Tongue (tissue), 1 donor: ENCODE measurements at regions not wholly inside any gene's neighbourhood (a gene's known extent, or its start where the extent isn't known, plus 50 kb on each side); places are given as distances from the start of the nearest gene placed in this dataset.
"Not testable (repeated sequence)": the region's sequence is repeated elsewhere in the genome, so short reads cannot be mapped to it uniquely, and the experiment has no call there.

ENCODE experiments used
- DNase-seq: peaks from one replicate; pipeline ENCODE4 v3.0.0-alpha.2; 2015

DNA sequence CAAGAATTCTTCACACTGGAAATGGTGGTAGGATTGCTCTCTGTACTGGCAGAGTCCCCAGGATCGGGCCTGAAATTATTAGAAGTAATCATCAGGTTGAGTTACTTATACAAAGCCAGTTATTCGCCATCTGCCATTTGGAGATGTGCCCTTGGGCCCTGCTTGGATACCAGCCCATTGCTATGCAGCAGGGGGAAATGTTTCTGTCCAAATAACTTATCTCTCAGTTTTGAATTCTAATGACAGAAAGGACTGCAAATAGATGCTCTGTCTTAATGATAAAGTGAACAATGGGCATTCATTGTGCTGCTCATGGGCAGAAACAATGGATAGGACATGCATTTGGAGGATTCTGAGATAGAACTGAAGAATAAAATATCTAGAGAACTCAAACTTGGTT is 139.1 kb upstream of the PELI2 start:
- DNase-seq: no peak

DNA sequence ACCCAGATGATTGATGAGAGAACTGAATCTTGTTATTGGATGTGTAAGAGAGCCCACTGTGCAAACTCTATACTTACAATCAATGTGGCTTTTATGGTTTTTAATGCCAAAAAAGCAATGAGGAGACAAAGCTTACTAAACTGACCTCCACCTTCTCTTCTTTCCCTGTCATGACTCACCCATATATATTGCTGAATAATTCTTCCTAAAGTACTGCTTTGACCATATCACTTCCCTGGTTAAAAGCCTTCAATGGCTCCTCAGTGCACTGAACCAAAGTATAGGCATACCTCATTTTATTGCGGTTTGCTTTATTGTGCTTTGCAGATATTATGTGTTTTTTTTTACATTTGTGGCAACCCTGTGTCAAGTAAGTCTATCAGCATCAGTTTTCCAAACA is 138.4 kb upstream of the PELI2 start:
- no peak for DNase-seq

DNA sequence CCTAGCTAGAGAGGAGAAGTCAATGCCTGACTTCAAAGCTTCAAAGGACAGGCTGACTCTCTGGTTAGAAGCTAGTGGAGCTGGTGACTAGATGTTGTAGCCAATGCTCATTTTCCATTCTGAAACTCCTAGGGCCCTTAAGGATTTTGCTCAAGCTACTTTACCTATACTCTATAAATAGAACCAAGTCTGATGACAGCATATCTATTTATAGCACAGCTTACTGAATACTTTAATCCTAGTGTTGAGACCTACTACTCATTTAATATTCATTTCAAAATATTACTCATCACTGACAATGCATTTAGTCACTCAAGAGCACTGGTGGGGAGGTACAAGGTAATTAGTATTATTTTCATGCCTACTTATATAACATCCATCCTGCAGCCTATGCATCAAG is 137.2 kb upstream of the PELI2 start:
- no peak for DNase-seq

DNA sequence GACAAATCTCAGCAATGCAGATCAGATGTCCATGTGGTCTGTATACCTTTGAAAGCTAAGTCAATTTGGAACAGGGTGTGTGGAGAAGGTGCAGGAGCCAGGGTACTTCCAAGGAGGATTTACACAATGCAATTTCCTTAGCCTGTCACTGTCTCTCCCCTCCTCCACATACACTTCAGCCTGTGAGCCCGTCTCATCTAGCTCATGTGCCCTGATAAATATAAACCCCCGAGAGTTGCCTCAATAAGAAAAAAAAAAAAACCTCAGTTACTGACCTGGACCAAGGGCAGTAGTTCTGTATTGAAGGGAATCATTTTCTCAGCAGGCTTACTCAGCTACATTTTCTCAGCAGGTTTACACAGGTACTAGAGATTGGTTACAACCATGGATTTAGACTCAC is 132.1 kb upstream of the PELI2 start:
- no peak for DNase-seq

DNA sequence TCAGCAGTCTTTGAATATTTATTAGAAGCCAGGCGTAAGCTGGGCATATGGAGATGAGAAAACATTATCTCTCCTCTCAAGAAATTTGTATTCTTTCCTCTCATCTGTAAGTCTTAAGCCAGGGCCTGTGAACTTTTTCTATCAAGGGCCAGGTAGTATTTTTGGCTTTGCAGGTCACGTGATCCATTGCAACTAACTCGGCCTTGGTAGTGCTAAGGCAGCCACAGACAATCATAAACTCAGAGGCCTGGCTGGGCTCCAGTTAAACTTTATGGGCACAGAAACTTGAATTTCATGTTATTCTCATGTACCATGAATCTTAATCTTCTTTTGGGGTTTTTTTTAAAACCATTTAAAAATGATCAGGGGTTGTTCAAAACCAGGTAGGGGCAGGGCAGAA is 117.4 kb upstream of the PELI2 start:
- DNase-seq: no peak

DNA sequence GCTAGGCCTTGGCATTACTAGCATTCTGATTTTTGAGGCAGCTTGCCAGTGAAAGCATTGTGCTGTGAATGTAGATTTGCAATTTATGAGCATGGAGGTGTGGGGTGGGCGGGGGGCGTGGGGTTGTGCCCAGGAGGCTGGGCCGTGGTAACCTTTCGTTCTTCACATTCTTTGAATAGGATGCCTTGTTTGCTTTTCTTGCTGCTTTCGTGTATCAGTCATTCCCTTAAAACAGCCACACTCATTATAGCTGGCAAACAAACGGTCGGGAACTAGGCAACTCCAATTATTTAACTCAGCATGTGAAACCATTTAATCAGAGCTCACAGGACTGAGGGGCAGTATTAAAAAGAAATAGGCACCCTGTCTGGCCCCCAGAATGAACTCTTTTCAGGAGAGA is 115.9 kb upstream of the PELI2 start:
- no peak for DNase-seq

DNA sequence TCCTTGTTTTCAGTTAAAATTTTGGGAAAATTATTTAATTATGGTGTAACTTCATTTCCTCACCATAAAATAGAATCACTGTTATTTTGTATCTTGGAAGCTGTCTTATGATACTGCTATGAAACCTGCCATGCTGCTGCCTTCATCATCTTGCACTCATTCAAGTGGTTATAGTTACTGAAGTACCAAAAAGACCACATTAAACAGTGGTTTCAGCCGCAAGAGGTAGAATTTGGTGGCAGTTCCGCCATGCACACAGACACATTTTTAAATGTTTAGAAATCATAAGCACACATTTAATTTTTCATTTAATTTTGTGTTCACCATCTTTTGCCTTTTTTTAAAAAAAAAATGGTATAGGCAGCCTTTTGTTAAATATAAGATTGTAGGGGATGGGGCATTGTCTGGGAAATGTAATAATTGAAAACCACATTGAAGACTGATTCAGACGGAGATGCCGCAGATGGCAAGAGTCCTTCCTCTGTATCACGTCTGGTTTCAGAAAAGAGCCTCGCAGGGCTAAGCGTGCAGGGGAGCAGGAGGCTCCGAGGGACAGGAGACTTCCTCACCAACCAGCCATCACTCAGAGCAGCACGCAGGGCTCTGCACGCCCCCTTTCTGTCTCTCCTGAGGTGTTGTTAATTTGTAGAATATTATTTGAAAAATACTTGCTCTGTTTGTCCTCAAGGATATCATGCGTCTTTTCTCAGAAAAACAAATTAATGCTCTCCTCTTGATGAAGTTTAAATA is 115.2 kb upstream of the PELI2 start:
- no peak for DNase-seq

DNA sequence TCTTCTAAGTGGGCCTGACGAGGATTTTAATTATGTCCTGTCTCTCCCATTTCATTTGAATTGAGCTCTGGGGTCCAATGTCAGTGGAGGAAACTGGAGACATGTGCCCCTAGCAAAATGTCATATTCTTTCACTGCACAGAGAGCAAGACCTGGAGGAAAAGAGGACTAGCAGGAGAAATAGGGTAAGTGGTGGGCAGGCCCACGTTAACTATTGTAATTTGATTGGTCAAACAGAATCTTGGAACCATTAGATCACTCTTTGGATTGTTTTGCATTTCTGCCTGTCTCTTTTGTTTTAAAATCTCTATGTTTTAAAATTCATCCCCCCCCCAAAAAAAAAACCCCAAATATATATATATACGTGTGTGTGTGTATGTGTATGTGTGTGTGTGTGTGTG is 113.9 kb upstream of the PELI2 start:
- peak; percentile 22 for DNase-seq

DNA sequence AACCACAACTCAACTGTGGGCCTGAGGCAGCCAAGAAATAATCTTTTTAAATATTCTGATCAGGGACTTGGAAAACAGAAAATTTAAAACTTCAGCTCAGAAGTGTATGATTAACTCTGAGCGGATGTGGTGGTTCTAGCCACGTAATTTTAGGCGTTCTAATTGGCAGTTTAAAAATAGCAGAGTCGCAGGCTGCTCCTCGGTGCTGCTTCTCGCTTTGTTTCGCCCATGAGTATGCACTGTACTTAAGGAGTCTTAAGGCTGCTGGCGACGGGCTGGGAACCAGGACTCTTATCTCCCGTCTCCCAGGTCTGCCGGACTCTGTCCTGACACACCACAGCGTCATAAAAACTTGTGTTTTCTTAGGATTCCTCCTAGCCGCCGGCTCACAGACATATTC is 113.4 kb upstream of the PELI2 start:
- DNase-seq: peak; percentile 62

DNA sequence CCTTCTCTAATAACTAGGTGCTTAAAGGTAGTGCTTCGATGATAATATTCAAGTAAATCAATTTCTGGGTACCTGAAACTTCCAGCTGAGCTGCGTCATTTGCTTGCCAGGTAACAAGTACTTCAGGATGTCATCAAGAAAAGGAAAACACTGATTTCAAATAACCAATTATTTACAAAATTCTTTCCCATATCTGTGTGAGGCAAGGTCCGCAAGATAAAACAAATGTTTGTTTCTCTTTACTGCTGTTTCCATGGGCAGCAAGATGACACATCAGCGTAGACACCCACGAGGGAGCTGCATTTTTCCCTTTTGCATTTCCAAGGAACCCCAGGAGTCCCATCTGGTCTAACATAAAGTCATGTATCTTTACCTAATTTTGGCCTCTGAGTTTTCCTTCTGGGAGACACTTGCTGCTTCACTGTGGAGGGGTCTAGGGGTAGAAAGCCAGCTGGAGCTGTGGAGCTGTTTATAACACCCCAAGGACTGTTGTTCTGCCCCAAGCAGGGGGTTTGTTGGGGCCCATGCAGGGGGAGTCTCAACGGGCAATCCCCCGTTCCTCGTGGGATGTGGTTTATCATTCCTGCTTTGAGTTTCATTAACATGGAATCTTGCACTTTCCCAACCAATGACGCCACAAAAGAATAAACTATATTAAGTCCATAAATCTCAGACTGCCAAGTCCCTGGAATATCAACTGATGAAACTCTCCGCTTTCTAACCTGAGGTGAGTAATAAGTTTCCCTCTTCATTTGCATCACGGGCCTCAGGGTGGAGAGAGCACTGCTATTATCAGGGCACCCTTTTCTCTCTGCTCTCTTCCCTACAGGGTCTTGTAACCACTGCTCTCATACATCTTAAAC is 112.8 kb upstream of the PELI2 start:
- peak; percentile 39 for DNase-seq

DNA sequence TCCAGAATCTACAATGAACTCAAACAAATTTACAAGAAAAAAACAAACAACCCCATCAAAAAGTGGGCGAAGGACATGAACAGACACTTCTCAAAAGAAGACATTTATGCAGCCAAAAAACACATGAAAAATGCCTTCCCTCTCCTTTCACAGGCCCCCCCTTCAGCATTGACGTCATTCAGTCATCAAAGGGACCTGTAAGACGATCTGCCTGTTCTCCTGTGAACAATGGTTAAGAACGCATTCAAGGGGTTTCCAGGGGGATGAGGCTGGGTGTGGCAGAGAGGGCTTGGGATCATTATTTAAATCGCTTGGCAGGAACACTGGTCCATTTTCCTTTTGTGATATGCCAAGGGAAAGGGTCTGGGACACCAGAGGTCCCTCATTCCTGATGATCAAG is 110.7 kb upstream of the PELI2 start:
- DNase-seq: not testable (repeated sequence)

DNA sequence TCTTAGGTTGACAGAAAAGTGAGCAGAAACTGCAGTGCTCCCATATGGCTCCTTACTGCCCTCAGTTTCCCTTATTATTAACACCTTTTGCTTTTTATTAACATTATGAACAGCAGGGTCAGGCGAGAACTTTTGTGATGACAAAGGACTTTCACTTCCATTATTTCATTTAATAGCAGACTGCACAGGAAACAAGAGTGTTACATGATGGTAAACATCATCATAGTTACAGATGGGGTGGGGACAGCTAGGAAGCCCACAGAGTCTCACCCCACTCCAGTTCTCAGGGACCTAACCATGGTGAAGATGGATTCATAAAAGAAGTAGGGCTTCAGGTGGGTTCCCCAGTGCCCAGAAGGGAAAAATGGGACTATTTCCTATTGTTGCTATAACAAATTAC is 110.1 kb upstream of the PELI2 start:
- DNase-seq: no peak

DNA sequence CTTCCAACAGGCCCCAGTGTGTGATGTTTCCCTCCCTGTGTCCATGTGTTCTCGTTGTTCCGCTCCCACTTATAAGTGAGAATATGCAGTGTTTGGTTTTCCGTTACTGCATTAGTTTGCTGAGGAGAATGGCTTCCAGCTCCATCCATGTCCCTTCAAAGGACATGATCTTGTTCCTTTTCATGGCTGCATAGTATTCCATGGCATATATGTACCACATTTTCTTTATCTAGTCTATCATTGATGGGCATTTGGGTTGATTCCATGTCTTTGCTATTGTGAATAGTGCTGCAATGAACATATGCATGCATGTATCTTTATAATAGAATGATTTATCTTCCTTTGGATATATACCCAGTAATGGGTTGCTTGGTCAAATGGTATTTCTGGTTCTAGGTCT is 109.5 kb upstream of the PELI2 start:
- not testable (repeated sequence) for DNase-seq

DNA sequence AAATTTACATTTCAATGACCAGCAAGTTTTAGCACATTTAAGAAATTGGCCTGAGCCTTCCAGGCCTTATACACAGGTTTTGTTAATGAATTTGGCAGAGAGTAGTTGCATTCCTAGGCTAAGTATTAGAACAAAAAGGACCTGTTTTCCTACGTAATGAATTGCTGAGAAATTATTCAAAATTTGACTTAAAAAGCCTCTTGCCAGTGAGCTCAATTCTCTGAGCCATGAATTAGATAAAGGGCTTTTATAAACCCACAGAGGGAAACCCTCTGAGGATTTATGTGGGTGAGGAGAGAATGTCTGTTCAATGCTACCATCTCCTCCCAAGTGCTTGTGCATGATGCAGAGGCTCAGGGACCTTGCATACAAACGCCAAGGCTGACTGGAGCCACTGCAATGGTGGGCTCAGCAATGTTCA is 94.5 kb upstream of the PELI2 start:
- no peak for DNase-seq

DNA sequence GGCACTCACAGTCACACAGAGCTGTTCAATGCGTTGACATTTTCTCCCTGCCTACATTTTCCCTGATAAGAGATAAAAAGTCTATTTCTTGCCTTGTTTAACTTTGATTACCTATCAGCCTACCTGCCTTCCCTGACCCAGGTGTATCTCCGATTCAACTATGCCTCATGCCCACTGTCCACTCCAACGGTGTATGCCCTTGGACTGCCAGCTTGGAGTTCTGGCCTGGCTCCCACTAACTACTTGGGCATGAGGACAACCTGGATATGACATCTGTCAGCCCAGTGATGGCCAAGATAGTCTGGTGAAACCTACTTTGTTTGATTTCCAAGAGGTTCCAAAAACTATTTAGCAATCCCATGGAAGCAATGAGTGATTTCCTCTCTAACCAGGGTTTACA is 93.0 kb upstream of the PELI2 start:
- DNase-seq: no peak

DNA sequence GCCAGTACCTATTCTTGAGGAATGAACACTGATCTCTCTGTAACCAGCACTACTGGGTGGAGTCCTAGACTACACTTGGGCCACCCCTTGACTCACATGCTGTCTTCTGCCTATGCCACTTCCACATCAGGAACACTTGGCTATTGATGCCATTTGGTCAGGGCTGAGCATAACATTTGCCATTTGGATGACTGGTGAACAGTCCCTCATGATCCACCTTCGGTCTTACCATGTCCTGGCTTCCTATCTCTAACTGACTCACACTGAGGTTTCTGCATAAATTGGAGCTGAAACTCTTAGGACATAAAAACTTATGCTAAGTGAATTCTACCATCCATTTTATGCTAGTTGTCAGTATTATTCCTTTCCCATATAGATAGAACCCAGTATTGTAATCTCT is 91.7 kb upstream of the PELI2 start:
- DNase-seq: no peak

DNA sequence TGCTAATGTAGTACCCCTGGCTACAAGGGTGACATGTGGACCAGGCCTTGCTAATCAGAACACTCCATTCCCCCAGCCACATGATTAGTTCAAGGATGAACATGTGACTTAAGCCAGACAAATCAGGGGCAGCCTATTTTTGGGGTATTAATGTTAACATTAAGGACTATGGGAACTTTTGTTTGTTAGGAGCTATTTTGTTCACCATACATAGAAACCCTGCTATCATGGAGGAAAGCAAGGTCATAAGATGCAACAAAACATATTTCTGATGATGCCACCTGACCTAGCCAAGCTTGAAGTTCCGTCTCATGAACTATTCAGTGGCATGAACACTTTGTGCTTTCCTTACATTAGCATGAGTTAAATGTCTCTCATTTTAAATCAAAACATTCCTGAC is 90.8 kb upstream of the PELI2 start:
- no peak for DNase-seq

DNA sequence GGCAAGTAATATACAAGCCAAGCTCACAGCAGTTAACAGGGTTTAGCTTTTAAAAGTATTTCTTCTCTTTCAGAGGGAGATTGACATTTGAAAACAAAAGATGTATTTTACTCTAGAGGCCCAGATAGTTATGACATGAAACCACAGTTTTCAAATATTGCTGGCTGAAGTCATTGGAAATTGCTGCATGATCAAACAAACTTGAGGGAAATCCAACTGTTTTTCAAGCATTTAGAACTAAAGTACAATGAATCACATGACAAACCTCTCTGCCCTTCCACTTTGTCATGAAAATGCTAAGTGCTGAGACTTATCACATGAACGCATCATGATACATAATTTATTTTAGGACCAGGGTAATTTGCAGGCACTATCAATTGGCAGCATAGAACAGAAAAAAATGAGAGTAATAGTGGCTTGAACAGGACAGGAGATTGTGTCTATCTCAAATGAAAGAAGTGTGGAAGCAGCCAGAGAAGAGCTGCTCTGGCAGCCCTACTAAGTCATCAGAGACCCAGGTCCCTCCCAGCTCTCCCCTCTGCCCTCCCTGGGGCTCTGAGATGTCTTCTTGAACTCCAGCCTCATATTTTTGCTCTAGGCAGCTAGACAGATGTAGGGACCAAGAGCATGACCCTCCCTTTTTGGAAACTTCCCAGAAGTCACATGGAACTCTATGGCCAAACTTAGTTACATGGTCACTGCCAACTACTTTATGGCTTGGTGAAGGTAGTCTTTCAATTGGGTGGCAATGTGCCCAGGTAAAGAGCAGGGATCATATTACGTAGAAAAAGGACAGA is 90.1 kb upstream of the PELI2 start:
- no peak for DNase-seq

DNA sequence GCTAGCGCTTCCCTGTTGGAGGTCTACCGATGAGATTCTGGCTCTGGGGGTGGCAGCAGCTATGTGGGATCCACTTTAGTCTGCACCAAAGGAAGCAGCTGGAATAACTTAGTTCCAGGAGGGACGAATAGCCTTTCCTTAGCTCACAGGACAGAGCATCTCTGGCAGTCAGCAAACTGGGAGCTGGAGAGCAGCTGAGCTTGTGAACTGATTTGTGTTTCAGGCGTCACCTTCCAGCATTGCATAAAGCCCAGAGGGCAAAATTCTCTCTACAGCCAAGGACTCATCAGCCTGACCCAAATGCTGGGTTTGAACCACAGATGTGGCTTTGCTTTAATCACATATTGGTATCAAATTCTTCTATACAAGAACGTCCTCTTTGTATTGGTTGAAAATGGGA is 81.9 kb upstream of the PELI2 start:
- no peak for DNase-seq

DNA sequence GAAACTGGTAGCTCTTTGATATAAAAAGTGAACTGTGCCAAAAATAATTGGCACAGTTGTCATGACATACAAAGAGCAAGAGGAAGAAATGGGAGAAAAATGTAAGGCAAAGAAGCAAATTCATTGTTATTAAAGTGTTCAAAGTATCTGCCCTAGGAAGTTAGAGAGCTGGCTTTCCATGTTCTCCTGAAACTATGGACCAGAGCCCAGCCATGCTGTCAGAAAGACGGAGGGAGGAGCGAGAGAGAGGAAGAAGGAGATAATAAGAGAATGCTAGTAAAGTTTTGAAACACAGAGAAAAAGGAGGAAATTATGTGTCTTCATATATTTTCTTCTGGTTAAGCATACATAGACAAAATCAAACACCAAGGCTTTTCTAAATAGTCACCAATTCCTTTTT is 78.1 kb upstream of the PELI2 start:
- DNase-seq: no peak

DNA sequence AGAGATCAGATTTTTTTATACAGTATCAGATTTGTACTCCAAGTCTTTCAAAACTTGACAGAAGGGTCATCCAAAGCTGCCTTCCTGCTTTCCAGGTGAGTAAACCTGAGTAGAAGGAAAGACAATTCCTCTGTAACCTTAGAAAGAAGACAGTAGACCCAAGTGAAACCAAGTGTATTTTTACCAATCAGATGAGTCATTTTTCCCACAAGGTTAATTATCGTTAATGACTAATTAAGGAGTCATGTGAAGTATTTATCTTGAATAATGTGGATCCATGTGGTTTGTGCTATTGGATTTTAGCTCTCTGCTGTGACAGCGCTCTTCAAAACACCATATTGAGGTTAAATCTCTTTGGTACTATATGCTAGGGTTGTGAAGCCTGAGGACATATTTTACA is 74.0 kb upstream of the PELI2 start:
- no peak for DNase-seq

DNA sequence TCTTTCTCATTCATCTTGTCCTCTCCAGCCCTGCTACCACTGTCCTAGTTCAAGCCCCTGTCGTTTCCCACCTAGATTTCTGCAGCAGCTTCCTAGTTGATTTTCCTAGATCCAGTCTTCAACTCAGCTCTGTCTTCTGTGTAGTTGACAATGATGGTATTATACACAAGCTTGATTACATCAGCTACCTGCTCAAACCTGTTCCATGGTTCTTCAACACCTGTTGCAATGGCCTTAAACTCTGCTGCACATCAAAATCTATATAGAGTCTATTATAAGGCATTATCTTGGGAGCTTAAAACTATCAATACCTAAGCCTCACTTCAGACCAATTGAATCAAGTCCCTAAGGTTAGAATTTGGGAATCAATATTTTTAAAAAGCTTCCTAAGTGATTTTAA is 71.7 kb upstream of the PELI2 start:
- no peak for DNase-seq

DNA sequence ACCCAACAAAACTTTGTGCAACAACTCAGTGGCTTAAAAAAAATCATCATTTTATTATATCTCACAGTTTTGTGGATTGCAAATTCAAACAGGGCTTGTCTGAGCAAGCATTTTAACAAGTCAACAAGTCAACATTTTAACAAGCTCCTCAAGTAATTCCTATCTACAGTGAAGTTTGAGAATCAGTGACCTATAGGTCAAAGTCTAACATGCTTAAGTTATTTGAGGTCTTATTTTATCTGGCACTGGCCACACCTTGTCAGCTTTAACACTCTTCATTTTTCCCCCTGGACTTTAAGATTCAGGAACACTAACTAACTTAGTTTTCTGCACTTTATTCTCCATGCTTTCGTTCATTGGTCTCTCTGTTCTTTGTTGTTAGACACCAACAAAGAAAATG is 71.2 kb upstream of the PELI2 start:
- DNase-seq: no peak
